ENCODE measurements at regions not wholly inside any gene's neighbourhood (a gene's known extent, or its start where the extent isn't known, plus 50 kb on each side); places are given as distances from the start of the nearest gene placed in this dataset.
"Not testable (repeated sequence)": the region's sequence is repeated elsewhere in the genome, so short reads cannot be mapped to it uniquely, and the experiment has no call there.

DNA sequence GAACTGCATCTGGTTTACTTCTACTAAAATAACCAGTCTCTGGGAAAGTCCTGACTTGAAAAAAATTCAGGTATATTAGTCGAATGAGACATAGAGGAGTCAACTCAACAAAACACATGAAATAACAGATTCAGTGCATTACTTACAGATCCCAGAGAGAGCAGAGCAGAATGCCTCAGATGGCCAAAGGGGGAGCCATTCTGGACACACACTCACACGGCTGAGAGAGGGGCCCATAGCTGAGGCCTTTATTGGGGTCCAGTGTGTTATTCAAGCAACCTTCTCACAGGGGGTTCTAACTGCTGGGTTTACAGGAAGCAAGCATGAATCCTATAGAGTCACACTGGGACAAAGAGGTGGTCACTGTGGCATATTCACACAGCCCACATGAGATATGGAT is 135.1 kb upstream of the SNRPN start:
- intact Hi-C loops (cut with DNase I): no loop called here
- no peak for ATAC-seq
- no peak for DNase-seq

DNA sequence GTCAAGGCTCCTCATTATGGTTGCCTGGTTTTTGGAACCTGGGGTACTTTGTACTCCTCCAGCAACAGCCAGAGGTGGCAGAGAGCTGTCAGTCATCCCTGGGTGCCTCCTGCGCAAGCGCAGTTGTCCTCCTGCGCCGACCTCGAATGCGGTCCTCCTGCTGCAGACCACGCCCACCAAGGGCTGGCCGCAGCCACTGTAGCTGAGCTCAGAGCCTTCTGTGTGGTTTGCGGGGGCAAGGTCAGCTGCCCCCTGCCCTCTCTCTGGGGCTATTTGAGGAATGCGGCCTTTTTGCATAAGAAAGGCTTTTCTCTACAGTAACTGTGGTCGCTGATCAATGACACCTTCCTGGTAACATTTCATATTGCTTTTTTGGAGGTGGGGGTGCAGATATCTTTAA is 131.3 kb upstream of the SNRPN start:
- intact Hi-C loops (cut with DNase I): no loop called here
- ATAC-seq (peak; percentile 41 to 72), DNase-seq (peak; percentile 30)

- intact Hi-C loops (cut with DNase I): no loop called here
- DNase-seq (no peak), ATAC-seq (no peak)
These were observed 122.5 kb upstream of the SNRPN start for GRCh38 chr15:24832282-24832681.

- DNase-seq: no peak
- no peak for ATAC-seq
- intact Hi-C loops (cut with DNase I): no loop called here
These were observed 119.5 kb upstream of the SNRPN start for GRCh38 chr15:24835301-24835700.

DNA sequence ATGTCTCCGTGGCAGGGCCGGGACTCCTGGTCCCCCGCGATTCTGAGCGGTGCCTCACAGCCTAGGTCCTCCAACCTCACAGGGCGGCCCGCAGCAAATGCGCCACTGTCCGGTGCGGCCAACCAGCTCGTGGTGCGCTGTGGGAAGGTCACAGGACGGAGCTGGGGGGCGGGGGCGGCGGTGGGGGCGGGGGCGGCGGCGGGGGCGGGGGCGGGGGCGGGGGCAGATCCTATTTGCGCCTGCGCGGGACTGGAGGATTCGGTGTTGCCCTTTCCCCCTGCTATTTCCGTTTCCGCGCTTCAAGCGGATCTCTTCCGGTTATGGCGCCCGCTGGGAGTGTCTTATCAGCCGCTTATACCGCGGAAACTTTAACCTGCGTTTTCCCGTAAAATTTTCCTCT is 106.7 kb upstream of the SNRPN start:
- intact Hi-C loops (cut with DNase I): loop anchor here in 1 of 2 donors (10.0 kb wide), 2 partner anchors 83 to 1203 kb away; partner anchors contain the start of gene MAGEL2
- peak; percentile 84 to 92 for ATAC-seq
- DNase-seq: peak; percentile 53

DNA sequence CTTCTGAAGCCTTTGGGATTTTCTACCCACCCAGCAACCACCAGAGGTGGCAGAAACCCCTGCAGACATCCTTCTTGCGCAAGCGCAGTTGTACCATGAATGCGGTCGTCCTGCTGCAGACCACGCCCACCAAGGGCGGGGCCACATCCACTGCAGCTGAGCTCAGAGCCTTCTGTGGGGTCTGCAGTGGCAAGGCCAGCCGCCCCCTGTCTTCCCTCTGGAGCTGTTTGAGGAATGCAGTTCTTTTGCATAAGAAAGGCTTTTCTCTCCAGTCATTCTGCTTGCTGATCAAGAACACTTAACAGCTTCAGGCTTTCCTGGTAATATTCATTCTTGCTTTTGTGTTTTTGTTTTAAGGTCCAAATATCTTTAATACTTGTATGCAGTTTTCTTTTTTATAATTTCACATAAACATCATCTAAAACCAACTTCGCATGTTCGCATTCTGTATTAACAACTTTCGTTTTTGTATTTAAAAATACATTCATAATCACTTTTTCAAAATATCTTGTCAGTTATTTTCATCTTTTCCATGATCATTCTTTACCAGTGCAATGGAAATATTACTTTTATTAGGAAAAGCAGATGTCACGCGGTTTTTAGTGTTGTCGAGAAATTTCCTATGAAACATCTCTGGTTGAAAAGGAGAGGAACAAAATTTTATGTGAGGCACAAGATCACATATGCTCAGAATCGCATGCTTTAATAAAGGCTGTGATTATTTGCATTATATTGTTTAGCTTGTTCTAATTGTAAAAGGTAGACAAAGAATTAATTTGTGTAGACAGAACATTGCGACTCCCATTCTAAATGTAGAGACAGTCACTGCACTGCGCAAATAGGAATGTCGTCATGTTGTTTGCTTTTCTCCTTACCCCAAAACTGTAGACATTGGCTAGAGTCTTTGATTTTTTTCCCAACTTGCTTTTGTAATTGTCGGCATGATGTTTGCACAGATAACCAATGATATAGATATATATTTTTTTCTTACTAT is 98.1 kb upstream of the SNRPN start:
- ATAC-seq (peak; percentile 81 to 83), DNase-seq (peak; percentile 44)
- intact Hi-C loops (cut with DNase I): no loop called here

GRCh38 chr15:24857763-24858162 is 97.0 kb upstream of the SNRPN start:
- intact Hi-C loops (cut with DNase I): no loop called here
- ATAC-seq: peak in 1 of 2 donors; percentile 8
- no peak for DNase-seq

- DNase-seq; ATAC-seq; intact Hi-C loops (cut with DNase I): not testable (repeated sequence)
These were observed 96.6 kb upstream of the SNRPN start for GRCh38 chr15:24858183-24858582.

- intact Hi-C loops (cut with DNase I): no loop called here
- DNase-seq (no peak), ATAC-seq (peak in 1 of 2 donors; percentile 34)
These were observed 95.8 kb upstream of the SNRPN start for GRCh38 chr15:24858737-24859601.

DNA sequence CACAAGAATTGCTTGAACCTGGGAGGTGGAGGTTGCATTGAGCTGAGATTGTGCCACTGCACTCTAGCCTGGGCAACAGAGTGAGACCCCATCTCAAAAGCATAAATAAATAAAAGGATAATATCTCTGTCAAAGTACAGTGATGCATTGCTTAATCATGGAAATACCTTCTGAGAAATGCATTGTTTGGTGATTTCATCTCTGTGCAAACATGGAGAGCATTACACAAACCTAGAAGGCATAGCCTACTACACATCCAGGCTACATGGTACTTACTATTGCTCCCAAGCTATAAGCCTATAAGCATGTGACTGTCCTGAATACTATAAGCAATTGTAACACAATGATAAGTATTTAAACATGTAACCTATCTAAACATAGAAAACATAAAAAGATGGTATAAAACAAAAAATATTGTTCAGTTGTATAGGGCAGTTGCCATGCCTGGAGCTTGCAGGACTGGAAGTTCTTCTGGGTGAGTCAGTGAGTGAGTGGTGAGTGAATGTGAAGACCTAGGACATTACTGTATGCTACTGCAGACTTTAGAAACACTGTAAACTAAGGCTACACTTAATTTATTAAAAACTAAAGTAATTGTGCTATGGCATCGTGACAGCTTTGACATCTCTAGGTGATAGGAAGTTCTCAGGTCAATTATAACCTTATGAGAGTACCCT is 93.6 kb upstream of the SNRPN start:
- intact Hi-C loops (cut with DNase I): no loop called here
- no peak for DNase-seq
- ATAC-seq: no peak

- no peak for DNase-seq
- intact Hi-C loops (cut with DNase I): no loop called here
- peak; percentile 79 to 86 for ATAC-seq
These were observed 91.9 kb upstream of the SNRPN start for GRCh38 chr15:24862726-24863521.

DNA sequence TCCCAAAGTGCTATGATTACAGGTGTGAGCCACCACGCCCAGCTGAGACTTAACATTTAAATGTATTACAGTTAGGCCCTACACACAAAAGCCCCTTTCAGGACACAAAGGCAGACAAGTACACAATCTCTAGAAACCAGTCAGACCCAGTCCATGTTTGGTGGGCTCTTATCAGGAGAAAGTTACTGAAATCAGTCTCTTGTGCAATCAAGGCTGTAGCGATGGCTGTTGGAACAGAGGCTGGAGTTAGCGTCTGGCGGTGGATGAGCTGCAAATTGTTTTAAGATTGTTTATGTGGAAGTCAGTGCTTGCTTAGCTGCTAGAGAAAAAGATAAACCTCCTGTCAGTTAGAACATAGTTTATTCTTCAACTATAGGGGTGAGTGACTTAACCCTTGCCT is 89.5 kb upstream of the SNRPN start:
- ATAC-seq (no peak), DNase-seq (no peak)
- intact Hi-C loops (cut with DNase I): no loop called here

GRCh38 chr15:24877174-24877573 is 77.6 kb upstream of the SNRPN start:
- intact Hi-C loops (cut with DNase I): no loop called here
- ATAC-seq (no peak), DNase-seq (no peak)

- ATAC-seq (peak; percentile 44 to 57), DNase-seq (peak; percentile 26)
- intact Hi-C loops (cut with DNase I): no loop called here
These were observed 76.6 kb upstream of the SNRPN start for GRCh38 chr15:24878153-24878552.

GRCh38 chr15:24879492-24879891 is 75.3 kb upstream of the SNRPN start:
- no peak for DNase-seq
- intact Hi-C loops (cut with DNase I): no loop called here

DNA sequence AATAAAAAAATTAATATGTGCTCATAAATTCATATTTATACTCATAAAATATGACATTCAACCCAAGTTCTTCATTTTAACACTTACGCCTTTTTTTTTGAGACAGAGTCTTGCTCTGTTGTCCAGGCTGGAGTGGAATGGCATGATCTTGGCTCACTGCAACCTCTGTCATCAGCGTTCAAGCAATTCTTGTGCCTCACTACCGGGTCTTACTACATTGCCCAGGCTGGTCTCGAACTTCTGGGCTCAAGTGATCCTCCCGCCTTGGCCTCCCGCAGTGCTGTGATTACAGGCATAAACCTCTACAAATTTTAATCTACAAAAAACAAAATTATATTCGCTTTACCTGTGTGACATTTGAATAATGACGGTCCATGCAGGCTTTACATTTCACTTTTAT is 74.1 kb upstream of the SNRPN start:
- intact Hi-C loops (cut with DNase I): no loop called here
- no peak for ATAC-seq
- no peak for DNase-seq

More at GRCh38 chr15:24879492-24879891, 75.3 kb upstream of the SNRPN start:
- ATAC-seq: no peak

DNA sequence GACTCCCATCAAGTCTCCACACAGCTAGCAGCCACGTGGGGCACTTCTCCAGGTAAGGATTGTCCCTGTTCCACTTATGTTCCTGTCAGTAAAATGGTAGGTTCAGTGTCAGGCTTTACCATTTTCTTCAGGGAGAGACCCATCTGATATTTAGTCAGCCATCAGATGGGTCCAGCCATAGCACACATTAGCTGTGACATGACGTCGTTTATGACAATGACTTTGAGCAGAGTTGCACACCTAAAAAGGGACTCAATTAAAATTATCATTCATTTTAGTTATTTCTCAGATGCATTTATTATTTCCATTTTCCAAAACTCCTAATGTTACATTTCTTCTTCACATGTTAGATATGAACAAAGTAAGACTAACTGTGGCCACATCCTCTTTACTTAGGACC is 68.2 kb upstream of the SNRPN start:
- intact Hi-C loops (cut with DNase I): no loop called here
- ATAC-seq (no peak), DNase-seq (no peak)

DNA sequence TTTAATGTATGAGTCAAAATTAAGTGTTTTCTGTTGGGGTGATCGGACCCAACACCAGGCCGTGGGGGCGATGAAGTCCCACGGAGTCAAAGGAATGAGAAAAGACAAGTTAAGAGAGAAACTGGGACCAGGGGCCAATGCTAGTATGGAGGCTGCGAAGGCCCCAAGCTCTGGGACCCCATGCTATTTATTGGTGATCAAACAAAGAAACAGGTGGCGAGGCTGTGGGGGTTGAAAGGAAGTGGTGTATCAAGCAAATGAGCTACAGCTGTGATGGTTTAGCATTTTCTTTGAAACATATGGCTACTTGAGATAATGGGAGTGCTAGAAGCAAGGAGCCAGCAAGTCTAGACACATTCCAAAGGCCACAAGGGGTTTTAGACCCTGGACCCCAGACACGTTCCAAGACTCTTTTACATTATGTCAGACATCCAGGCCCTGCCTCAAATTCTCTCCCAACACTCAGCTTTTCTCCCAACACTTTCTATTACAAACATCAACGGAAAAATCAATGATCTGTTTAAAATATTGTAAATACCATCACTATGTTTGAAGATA is 56.0 kb upstream of the SNRPN start:
- DNase-seq (no peak), ATAC-seq (no peak)
- intact Hi-C loops (cut with DNase I): no loop called here
